ENCODE measurements at regions not wholly inside any gene's neighbourhood (a gene's known extent, or its start where the extent isn't known, plus 50 kb on each side); places are given as distances from the start of the nearest gene placed in this dataset.

DNA sequence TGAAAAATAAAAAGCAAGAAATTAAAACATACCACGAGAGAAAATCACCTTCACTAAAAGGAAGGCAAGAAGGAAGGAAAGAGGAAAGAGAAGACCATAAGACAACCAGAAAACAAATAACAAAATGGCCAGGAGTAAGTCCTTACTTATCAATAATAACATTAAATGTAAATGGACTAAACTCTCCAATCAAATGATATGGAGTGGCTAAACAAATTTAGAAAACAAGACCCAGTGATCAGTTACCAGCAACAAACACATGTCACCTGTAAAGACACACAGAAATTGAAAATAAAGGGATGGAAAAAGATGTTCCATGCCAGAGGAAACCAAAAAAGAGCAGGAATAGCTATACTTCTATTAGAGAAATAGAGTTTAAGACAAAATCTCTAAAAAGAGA, 85.0 kb upstream of the SLC38A4 start:
- DNase-seq (ENCODE audit: low read depth): no peak

- no peak for DNase-seq (ENCODE audit: low read depth)
These were observed 88.5 kb upstream of the SLC38A4 start for GRCh38 chr12:46914336-46914735.

DNA sequence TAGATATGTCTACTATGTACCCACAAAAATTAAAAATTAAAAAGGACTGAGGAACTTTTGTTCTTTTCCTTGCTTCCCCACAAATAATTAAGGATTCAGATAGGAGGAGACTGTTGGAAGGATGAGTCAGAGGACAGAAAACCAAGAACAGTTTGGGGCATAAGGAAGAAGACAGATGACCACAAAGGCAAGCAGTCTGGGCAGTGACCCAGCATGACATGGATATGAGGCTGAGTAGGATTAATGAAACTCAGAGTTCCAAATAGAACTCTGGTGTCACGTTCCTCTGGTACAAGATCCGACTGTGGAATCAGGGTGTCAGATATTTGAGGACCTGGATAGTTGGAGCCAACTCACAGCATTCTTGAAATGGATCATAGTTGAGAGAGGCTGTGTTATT, 89.3 kb upstream of the SLC38A4 start:
- DNase-seq (ENCODE audit: low read depth): peak; percentile 80

GRCh38 chr12:46915836-46916235, 90.0 kb upstream of the SLC38A4 start:
- no peak for DNase-seq (ENCODE audit: low read depth)

DNA sequence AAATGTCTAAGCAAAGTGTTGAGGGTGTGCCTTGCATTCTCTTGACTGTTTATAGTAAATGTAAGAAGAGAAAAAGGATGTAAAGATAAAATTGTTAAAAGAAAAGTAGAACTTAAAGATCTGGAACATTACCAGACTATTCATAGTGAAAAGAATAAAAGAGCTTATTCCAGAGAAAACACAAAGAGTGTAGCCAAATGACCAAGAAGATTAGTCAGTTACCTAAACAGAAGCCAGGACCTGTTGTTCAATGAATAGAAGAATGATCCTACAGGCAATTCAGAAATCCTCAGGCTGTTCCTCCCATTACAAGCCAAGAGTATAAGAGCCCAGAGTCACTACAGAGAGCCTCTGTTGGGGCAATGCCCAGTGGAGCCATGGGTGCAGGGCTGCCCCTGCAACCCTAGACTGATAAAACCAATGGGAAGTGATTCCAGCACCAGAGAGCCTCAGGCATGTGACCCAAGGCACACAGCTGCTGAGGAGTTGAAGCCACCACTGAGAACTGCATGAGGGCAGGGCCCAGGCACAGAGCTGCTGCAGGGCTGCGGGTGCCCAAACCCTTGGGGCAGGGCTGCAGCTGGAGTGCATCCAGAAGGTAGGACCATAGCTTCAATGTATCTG, 91.1 kb upstream of the SLC38A4 start:
- DNase-seq (ENCODE audit: low read depth): no peak

DNA sequence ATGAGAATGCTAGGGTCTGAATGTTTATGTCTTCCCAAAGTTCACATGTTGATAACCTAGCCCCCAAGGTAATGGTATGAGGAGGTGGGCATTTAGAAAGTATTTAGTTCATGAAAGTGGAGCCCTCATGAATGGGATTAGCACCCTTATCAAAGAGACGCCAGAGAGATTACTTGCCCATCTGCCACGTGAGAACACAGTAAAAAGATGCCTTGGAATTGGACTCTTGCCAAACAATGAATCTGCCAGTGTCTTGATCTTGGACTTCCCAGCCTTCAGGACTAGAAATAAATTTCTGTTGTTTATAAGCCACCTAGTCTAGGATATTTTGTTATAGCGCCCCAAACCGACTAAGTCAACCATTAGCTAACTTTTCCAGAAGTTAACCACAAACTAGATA, 92.0 kb upstream of the SLC38A4 start:
- no peak for DNase-seq (ENCODE audit: low read depth)

- DNase-seq (ENCODE audit: low read depth): no peak
These were observed 92.8 kb upstream of the SLC38A4 start for GRCh38 chr12:46918631-46919030.

- DNase-seq (ENCODE audit: low read depth): no peak
These were observed 94.0 kb upstream of the SLC38A4 start for GRCh38 chr12:46919666-46920400.

DNA sequence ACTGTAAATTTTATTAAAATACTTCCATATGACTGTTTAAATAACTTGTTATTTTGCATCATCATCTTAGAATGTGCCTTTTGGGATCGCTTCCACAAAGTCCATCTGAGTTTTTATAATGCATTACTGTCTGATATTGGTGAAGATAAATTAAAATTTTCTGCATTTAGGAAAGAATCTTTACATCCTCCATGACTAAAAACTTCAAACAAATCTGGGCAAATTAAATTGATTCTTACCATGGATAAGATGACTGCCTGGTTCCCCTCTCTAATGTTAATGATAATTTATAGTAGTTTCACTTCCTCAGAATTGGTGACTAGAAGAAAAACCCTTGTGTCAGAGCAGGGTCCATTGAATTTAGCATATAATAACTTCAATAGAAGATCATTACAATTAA, 94.7 kb upstream of the SLC38A4 start:
- DNase-seq (ENCODE audit: low read depth): no peak

DNA sequence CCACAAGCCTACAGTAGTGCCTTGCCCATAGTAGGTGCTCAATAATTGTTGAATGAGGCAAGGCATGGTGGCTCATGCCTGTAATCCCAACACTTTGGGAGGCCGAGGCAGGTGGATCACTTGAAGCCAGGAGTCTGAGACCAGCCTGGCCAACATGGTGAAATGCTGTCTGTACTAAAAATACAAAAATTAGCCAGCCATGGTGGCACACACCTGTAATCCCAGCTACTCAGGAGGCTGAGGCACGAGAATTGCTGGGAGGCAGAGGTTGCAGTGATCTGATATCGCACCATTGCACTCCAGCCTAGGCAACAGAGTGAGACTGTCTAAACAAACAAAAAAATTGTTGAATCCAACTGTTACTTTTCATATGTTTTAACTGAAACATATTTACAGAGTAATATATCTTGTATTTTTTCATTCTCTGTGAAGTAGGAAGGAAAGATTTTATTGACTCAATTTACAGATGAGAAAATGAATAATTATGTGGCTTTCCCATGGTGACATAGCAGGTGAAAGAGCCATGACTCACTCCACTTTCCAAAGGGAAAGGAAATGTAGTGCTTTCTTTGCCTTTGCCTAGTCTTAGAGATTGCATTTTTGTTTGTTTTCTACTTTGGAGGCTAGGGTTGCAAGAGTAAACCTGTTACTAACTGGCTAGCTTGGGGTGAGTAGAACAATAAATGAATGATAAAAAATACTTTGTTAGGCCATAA, 95.4 kb upstream of the SLC38A4 start:
- peak; percentile 91 for DNase-seq (ENCODE audit: low read depth)

GRCh38 chr12:46921764-46922133, 96.0 kb upstream of the SLC38A4 start:
- no peak for DNase-seq (ENCODE audit: low read depth)

- no peak for DNase-seq (ENCODE audit: low read depth)
These were observed 100.7 kb upstream of the SLC38A4 start for GRCh38 chr12:46926526-46926925.

DNA sequence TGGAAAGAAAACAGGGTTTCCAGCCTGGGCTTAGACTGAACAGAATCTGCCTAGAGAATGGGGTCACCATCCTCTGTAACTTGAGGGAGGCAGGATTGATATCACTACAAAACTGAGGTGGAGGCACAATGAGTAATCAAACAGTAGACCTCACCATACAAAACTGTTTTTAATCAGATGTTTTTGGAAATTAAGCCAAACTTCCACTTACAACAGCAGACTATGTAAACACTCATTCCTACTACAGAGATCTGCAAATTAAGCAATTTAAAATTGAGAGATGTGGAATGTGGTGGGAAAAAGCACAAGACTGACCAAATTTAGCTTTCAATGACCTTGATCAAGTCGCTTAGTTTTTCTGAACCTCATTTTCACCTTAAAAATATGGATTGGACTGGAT, 104.3 kb upstream of the SLC38A4 start:
- no peak for DNase-seq (ENCODE audit: low read depth)

DNA sequence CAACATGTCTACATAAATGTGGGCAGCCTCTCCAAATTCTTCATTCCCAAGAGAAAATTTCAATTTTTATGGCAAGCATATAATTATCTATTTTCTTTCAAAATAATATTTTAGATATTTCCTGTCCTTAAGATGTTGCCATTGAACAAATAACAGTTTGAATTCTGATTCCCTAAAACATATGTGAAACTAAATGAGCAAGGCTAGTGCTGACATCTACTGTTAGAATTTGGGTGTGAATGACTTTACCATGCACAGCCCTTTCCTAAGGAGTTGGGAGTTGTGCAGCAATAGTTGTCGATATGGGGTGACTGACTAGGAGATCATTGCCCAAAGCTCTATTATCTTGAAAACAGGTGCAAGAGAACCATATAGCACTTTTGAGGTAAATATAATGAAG, 108.2 kb upstream of the SLC38A4 start:
- DNase-seq (ENCODE audit: low read depth): peak; percentile 68

GRCh38 chr12:46934374-46935111, 108.7 kb upstream of the SLC38A4 start:
- DNase-seq (ENCODE audit: low read depth): no peak

DNA sequence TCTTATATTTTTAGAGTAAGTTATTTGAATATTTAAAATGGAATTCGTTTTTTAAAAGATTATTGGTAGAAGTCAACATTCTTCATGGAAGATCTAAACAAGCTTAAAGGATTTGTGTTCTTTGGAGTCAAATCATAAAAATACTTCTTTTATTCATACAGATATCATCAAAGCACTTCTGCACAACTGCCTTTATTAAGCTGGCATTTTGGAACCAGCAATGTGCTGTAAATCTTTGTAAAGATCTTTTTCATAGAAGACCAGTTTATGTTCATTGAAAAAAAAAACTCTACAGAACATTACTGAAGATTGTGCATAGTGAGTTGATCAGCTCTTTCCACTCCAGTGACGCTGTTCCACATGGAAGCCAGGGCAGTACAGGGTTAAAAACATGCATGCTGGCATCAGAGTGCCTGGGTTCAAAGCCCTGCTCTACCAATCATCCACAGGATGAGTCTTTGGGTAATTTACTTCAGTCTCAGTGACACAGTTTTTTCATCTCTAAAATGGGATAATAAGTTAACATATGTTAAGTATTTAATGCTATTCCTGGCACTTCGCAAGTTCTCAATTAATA, 109.6 kb upstream of the SLC38A4 start:
- no peak for DNase-seq (ENCODE audit: low read depth)

- no peak for DNase-seq (ENCODE audit: low read depth)
These were observed 110.2 kb upstream of the SLC38A4 start for GRCh38 chr12:46936042-46936441.

DNA sequence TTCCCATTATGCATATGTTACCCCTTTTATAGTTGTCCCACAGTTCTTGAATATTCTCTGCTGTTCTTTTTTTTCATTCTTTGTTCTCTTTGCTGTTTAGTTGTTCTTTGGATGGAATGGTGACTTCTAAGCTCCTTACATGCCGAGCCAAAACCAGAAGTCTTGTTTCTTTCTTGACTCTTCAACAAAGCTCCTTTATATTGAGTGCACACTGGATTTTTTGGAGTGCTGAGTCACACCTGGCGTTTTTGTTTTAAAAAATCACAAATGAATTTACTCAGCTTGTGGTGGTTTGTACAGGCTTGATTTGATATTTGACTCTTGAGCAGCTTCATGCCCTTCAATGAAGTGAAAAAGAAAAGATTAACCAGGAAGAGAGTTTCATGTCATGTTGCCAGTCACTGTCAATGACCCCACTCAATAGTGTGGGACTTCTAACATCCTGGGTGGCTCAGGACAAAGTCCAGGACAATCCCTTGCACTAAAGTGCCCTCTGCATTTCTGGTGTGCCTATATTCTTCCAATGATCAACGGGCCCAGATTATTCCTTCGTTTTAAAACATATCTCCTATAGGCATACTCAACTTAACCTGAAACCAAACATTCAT, 112.4 kb upstream of the SLC38A4 start:
- no peak for DNase-seq (ENCODE audit: low read depth)

DNA sequence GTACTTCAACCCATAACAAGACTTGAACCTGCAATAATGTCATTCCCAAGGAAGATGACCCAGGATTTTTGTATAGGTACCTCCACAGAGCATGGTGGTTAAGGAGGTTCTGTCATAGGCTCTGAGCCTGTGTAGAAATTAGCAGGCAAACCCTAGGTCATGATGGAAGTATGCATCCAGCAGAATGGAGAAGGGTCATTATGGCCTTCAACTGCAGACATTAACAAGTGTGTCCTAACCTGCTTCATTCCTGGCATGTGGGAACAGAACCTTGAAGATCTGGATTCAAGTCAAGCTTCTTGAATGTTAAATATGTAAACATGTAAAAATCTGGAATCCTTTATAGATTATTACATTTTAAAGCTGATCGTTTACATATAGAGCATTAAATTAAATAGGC, 116.2 kb upstream of the SLC38A4 start:
- DNase-seq (ENCODE audit: low read depth): no peak

DNA sequence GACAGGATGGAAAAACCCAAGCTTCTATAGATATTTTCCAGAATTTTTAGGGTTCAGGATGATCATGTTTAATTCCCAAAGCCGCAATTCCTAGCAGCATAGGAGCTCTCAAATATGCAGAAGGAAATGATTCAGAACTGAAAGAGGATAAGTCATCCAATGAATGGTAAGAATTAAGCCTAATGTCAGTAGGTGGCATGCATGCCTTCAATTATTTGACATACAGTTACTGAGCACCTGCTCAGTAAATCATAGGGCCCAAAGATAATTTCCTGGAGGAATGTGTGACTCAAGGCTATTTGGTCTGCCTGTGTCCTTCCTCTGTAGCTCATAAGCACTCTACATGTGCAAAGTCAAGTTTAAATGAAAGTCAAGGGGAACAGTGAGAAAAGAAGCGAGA, 116.8 kb upstream of the SLC38A4 start:
- DNase-seq (ENCODE audit: low read depth): peak; percentile 79

GRCh38 chr12:46944088-46944487, 118.3 kb upstream of the SLC38A4 start:
- peak; percentile 68 for DNase-seq (ENCODE audit: low read depth)

GRCh38 chr12:46944771-46945170, 119.0 kb upstream of the SLC38A4 start:
- DNase-seq (ENCODE audit: low read depth): no peak
